Stromal cell of bone marrow (primary cell): ENCODE measurements at regions not wholly inside any gene's neighbourhood (a gene's known extent, or its start where the extent isn't known, plus 50 kb on each side); places are given as distances from the start of the nearest gene placed in this dataset.

Experiments used
- DNase-seq: peaks from one replicate; pipeline ENCODE4 v3.0.0-alpha.2; 2012; ENCODE audit warnings: low read depth

DNA sequence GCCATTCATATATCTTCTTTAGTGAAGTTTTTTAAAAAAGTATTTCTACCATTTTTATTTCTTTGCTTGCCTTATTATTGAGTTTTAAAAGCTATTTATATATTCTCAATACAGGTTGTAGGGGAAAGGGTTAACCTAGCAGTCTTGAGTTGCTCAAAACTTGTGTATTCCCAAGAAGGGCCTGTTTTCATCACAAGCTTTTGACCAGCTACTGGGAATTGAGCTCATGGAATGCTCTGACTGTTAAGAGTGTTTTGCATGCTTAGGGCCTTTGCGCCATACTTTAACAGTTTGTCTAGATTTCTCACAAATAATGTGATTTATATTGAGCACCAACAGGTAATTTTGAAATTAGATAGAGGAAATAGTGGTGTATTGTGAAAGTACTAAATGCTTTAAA, 72.0 kb upstream of the CALCR start:
- DNase-seq: no peak

DNA sequence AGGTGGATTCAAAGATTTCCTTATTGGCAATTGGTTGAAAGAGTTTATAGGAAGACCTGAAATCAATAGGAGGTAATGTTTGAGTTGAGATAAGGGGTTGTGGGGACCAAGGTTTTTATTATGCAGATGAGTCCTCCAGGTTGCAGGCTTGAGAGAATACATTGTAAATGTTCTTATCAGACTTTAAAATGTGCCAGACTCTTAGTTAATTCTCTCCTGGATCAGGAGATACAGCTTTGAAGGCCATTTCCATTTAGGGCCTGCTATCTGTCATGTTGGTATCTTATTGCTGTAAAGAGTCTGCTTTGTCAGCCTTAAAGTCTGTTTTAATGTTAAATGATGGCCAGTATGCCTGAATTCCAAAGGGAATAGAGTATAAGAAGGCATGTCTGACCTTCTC, 61.8 kb upstream of the CALCR start:
- DNase-seq: no peak

DNA sequence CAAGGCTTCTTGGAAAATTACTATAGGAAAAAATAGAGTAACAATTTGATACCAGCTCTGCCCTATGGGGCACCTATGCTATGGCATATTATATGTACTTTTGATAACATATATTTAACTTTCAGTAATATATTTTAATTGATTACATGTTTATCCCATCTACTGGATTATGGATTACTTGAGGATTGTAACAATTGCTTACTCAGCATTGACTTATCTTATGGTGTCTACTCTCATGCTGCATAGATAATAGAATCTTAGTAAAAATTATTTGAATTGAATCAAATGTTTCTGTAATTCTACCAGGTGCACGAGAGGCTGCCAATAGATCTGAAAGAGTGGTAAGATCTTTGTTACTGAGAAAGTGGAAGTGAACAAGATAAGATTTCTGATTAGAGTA, 57.8 kb upstream of the CALCR start:
- no peak for DNase-seq

DNA sequence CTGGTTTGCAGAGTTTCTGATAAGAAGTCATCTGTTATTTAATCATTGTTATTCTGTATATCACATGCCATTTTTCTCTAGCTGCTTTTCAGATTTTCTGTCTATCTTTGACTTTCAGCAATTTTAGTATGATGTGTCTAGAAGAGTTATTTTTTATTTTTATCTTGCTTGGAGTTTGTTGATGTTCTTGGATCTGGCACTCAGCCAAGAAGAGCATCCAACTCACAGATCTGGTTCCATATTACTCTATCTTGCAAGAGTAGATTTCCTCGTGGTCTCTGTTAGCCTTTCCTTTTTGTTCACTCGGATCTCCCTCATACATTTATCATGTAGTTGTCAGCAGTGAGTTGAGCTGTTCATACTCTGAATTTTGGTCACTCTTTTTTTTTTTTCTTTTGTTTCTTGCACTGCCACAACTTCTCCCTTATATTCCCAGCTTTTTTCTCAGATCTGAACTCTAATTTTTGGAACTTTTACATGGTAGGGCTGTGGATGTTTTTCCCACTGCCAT, 54.8 kb upstream of the CALCR start:
- no peak for DNase-seq

DNA sequence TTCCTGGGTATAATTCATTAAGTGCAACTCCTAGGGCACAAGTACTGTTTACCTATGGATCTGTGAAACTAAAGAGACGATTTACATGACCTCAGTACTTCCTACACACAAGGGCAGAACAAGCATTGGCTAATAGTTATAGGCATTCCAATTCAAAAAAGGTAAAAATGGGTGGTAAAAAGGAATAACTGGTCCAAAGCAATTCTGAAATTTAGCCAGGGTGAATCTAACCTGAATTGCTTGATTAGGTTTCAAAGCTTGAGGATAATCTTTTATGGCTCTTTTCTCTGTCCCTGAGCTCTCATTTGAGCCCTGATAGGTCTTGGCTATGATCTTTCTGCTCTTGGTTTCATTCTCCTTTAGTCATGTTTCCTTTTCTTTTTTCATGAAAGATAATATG, 52.3 kb upstream of the CALCR start:
- no peak for DNase-seq
